NCI-H748 (cell line): ENCODE measurements at regions not wholly inside any gene's neighbourhood (a gene's known extent, or its start where the extent isn't known, plus 50 kb on each side); places are given as distances from the start of the nearest gene placed in this dataset.

ENCODE experiments used
- DNase-seq: peaks from one replicate; lab custom pipeline; 2025; ENCODE audit not compliant: unreplicated experiment; lab: John Stamatoyannopoulos, UW

DNA sequence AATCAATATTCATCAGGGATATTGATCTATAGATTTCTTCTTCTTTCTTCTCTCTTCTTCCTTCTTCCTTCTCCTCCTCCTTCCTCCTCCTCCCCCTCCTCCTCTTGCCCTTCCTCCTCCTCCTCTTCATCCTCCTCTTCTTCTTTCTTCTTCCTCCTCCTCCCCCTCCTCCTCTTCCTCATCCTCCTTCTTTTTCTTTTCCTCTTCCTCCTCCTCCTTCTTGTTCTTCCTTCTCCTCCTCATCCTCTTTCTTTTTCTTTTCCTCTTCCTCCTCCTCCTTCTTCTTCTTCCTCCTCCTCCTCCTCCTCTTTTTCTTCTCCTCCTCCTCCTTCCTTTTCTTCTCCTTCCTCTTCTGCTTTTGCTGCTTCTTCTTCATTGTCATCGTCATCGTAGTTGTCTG, 52.4 kb upstream of the SERINC1 start:
- no peak for DNase-seq

GRCh38 chr6:122530440-122531046, 58.9 kb upstream of the SERINC1 start:
- DNase-seq = peak; percentile 79

GRCh38 chr6:122548281-122548680, 61.9 kb upstream of the PKIB start:
- peak; percentile 73 for DNase-seq

DNA sequence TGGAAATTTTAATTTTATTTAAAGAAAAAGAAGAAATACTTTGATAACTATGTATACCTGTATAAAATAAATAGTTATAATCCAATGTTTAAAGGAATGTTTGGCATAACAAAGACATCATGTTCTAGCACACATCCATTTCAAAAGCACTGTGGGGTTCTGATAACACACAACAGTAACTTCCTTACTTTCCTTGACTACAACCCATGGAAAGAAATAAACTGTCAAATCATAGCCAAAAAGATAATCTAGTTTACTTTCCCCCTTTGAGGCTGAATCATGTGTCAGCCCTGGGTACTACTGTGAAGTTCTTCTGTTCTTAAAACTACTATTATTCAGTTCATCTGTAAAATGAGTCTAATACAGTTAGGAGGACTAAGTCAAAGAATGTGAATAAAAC, 61.4 kb upstream of the PKIB start:
- no peak for DNase-seq

GRCh38 chr6:122553697-122554096, 56.5 kb upstream of the PKIB start:
- DNase-seq = no peak

- no peak for DNase-seq
These were observed 54.6 kb upstream of the PKIB start for GRCh38 chr6:122555561-122555960.

DNA sequence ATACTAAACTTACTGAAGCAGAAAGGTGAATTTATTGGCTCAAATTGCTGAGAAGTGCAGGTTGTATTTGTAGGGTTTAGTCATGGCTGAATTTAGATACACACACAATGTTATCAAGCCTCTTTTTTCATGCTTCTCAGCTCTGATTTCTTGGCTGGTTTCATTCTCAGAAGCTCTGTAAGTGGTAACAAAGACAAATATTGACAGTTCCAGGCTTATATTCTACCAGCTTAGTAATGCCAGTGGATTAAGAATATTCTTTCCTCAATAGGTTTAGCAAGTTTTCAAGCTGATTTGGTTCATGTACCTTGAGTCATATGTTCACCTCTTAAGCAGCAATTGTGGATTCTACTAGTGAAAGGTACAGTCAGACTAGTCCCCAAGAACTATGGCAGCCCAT, 52.1 kb upstream of the PKIB start:
- no peak for DNase-seq
